SHP77 treated with DMSO at 0.1 percent for 48 hours (cell line): ENCODE measurements at regions not wholly inside any gene's neighbourhood (a gene's known extent, or its start where the extent isn't known, plus 50 kb on each side); places are given as distances from the start of the nearest gene placed in this dataset.

Experiments
- DNase-seq: peaks from one replicate; lab custom pipeline; 2025; lab: John Stamatoyannopoulos, UW

DNA sequence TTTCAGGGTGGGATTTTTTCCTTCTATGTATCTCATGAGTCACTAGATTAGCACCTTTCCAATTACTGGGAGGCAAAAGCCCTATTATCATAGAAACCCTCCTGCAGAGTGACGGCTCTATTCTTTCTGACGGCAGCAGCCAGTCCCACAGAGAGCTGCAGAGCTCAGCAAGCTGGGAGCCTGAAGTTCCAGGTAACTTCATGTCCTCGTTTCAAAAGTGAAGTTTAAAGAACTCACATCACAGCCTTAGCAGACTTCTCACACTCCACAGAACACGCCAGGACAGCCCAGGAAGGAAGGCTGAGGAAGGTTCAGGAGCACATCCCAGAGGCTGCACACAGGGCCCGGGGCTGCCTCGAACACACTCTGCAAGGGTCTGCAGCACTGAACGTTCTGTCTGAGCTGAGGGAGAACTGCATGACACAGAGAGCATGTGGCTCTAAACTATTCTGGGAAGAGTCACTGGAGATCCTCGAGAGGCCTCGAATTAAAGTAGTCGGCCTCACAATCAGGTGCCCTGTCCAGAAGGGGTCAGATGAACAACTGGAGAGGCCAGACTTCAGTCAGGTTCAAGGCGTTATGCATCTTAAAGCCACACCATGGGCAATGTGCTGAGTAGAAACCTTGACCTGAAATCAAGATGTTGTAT is 104.2 kb upstream of the DRD2 start:
- DNase-seq = no peak

- no peak for DNase-seq
Measured at GRCh38 chr11:113578715-113579250, 103.6 kb upstream of the DRD2 start.

GRCh38 chr11:113578033-113578380 is 102.8 kb upstream of the DRD2 start:
- no peak for DNase-seq

GRCh38 chr11:113577356-113578032 is 102.3 kb upstream of the DRD2 start:
- no peak for DNase-seq

- DNase-seq = no peak
Measured at GRCh38 chr11:113574586-113574985, 99.4 kb upstream of the DRD2 start.

GRCh38 chr11:113574171-113574570 is 99.0 kb upstream of the DRD2 start:
- no peak for DNase-seq

- DNase-seq = no peak
Measured at GRCh38 chr11:113572136-113572735, 97.0 kb upstream of the DRD2 start.

DNA sequence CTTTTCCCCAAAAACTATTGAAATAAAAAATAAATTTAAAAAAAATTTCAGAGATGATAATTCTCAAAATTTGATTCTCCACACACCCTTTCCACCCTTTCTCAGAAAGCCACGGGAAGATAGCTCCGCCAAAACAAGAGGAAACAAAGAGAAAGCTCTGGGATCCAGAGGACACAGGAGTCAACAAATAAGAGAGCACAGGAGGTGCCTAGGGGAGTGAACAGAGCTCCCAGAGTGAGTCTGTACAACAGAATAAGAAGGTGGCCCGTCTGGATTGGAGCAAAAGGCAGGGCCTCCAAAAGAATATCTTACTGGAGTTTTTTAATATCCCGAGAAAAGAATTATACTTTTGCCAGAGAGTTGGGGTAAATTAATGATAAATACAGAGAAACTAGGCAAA is 96.3 kb upstream of the DRD2 start:
- no peak for DNase-seq

DNA sequence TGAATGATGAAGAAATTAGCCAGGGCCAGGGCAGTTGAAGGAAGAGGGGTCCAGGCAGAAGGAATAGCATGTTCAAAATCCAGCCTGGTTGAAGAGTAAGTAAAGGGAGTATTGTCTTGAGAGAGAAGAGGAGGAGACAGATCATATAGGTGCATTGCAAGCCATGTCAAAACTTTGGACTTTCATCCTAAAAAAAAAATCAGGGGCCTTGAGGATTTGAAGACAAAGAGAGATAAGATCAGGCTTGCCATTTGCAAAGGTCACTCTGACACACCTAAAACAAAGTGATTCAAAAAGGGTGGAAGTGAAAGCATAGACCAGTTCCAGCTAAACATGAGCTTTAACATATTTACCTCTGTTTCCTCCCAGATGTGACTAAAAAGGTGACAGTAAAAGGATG is 95.7 kb upstream of the DRD2 start:
- no peak for DNase-seq

GRCh38 chr11:113569391-113569790 is 94.2 kb upstream of the DRD2 start:
- no peak for DNase-seq

DNA sequence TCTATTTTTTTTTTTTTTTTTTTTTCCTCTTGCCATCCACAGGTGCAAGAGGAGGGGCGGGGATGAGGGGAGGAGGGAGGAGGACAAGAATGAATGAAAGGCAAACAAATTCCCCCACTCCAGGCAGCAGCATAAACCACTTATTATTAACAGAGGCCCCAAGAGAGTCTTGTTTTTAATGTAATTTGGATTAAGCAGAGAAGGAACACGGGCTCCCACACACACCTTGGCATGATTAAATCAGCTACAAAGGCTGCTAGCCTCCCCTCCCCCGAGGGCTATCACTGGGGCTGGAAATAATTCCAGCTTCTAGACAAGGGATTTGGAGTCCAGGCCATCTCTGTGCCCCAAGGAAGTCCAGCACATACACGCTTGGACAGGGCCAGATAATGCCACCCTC is 93.4 kb upstream of the DRD2 start:
- no peak for DNase-seq

- no peak for DNase-seq
Measured at GRCh38 chr11:113567867-113568544, 92.8 kb upstream of the DRD2 start.

DNA sequence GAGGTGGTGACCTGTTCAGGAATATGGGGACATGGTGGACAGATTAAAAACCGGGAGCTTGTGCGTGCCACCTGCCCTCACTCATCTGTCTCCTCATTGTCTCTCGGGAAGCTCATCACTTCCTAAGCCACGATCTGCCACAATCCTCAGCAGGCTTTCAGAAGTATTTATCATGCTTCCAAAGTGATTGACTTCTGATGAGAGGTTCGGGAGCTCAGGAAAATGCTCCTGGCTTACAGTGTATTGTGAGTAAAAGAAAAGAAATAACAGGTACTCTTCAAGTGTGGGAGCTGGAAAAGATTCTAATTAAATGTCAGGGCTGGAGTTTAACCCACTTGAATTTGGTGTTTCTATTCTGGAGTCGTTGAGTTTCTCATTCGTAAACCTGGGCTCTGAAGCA is 91.9 kb upstream of the DRD2 start:
- no peak for DNase-seq

DNA sequence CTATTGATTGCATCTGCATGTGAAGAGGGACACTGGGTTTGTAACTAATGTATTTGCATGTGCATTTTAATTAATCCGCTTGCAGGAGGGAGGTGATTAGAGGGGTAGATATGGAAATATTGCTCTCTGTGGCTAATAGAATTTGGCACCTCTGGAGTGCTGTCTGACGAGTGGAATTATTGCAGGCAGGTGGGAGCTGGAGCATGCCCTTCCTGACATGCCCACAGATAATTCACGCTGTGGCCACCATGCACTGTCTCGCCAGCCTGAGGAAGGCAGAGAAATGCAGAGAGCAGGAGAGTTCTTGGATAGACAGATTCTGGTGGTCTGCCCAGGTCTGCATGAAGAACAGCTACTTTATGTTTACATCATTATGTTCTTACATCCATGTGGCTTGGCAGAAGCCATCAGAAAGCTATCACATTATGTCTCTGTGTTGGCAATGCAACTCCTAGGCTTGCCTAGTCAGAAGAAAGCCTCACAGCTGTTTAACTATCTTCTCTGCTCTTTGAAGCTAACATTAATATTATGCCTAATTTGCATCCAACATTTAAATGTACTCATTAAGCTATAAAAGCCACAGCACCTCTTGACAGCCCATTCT is 89.4 kb upstream of the DRD2 start:
- DNase-seq = no peak

DNA sequence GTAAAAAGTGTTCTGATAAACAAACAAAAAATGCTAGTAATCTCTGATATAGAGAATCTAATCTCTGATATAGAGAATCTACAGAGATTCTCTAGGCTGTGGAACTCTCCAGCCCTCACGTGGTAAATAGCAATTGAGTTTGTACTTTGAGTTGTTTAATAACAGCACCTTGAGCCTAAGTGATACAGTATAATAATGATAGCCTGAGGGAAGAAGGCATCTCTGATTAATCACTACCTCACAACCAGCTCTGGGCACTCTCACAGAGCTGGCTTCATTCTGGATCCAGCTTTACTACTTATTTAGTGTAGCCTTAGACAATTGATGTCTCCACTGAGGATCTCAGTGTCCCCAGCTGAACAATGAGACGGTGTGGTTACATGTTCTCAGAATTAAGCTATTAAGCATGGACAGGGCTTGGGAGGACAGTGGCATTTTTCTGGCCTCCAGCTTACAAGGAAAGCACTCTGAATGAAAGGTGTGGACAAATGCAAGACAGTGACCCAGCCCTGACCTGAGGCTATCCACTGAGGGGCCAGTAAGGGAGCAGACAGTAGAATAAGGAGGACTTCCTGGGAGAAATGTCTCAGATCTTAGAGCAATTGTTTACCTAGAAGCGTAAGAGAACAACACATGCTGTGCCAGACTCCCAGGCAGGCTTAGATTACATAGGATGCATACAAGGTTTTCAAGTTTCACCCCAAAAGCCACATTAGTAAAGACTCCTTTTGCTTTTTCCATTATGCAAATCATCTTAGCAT is 88.7 kb upstream of the DRD2 start:
- DNase-seq = no peak

DNA sequence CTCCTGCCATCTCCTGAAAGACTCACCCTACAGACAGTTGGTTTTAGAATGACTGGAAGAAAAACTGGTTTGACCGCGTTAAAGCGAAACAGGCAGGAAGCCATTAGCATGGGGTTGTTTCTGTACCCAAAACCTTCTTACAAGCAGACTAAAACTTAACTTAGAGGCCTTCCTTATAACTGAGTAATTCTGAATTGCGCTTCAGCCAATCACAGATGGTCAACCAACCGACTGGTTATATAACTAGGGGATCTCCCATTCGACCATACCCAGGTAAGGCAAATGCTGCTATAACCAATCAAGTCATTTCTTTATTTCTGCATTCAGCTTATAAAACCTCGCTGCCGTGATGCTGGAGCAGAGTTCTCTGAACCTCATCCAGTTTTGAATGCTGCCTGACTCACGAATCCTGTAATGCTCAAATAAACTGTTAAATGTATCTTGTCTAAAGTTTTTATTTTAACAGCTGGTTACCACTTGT is 87.8 kb upstream of the DRD2 start:
- no peak for DNase-seq

- DNase-seq = no peak
Measured at GRCh38 chr11:113562576-113562975, 87.4 kb upstream of the DRD2 start.

GRCh38 chr11:113557926-113558325 is 82.7 kb upstream of the DRD2 start:
- no peak for DNase-seq

- DNase-seq = no peak
Measured at GRCh38 chr11:113556036-113556435, 80.8 kb upstream of the DRD2 start.

DNA sequence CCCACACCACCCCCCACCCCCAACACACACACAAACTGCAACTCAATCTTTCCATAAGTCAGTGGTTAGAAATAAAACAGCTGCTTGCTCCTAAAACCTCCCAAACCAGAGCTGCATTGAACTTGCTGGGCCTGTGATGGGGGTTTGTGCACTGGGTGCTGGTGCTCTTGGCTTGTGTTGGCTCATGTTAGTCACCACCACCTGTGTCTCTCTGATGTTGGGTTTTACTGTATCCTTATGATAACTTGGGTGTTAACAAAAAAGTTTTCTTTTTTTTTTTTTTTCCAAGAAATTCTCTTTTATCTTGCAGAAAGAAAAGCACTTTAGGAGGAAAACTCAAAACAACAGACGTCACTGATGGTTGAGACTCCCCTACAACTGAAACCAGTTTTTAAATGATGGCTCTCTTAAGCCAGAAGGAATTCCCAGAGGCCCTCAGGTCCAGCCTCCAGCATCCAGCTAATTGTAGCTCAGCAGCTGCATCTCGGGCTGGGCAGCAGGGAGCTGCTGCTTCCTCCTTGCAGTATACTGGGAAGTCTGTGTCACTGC is 79.9 kb upstream of the DRD2 start:
- DNase-seq = no peak

DNA sequence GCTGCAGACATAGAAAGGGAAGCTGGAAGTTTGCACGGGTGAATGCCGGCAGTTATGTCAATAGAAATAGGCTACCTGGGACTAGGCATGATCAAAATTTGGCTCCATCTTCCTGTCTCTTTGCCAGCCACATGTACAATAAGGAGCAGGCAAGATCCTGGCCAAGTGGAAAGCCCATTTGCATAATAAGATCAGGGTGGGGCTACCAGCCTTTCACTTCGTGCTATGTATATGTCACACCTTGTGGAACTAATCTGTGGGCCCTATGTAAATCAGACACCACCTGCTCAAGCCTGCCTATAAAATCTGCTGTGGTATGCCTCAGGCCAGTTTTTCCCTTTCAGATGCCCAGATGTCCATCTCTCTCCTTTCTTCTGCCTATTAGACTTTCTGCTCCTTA is 79.3 kb upstream of the DRD2 start:
- DNase-seq = no peak
